ENCODE measurements at regions not wholly inside any gene's neighbourhood (a gene's known extent, or its start where the extent isn't known, plus 50 kb on each side); places are given as distances from the start of the nearest gene placed in this dataset.

DNA sequence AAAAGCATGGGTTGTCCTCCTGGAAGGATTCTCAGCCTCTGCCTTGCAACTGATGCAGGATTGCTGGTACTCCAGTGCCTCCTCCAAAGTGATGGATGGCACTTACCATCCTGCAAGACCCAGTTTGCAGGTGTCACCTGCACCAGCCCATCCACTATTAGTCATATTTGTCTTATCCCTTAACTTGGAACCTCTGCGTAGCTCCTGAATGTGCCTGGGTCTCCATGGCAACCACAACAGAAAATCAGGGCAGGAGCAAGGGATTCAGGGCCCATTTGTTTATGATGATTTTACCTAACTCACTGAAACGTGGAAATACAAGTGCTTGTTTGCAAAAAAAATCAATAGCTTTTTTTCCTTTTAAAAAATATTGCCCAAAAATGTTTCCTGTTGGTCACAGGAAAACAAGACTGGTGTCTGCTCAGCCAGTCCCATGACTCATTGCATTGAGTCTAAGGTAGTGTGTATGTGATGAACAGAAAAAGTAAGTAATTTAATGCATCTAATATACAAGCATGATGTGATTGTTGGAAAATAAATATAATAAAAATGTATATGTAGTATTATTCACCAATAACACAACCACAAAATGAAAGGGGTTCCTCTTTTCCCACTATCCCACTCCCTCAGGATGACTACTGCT, 1196.3 kb upstream of the TMEM132C start:
- DNase-seq (ENCODE audit: low read depth in 2 of 2) = no peak

DNA sequence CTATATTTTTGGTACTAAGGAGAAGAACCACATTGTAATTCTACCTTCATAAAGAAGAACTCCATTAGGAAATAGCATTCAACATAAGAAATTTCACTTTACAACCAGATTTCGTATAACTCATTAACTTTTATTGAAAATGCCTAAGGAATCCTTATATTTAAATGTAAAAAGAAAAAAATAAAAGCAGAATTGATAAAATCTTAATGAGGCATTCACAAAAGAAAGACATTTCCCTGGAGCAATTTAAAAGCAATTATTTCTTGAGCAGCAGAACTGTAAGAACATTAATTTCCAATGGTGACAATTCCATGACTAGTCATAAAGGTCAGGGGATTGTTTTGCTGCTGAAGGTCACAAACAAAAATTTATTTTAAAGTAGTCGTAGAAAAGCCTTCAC, 1192.8 kb upstream of the TMEM132C start:
- DNase-seq (ENCODE audit: low read depth in 2 of 2) = no peak

DNA sequence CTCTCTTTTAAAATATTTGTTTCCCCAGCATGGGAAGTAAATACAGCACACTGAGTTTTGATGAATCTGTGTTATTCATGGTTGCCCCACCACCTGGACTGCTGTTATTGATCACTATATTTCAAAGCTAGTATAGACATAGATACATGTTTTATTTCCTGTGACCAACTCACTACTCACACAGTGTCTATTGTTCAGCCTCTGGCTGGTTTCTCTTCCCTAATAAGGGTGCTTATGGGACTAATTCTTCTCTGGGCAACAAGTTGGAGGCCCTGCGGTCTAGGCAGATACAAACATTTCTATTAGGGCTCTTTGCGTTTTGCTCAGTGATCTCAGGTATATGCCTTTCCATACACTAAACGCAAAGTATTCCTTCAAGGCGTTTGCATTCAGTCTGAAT, 1191.0 kb upstream of the TMEM132C start:
- DNase-seq (ENCODE audit: low read depth in 2 of 2) = no peak

DNA sequence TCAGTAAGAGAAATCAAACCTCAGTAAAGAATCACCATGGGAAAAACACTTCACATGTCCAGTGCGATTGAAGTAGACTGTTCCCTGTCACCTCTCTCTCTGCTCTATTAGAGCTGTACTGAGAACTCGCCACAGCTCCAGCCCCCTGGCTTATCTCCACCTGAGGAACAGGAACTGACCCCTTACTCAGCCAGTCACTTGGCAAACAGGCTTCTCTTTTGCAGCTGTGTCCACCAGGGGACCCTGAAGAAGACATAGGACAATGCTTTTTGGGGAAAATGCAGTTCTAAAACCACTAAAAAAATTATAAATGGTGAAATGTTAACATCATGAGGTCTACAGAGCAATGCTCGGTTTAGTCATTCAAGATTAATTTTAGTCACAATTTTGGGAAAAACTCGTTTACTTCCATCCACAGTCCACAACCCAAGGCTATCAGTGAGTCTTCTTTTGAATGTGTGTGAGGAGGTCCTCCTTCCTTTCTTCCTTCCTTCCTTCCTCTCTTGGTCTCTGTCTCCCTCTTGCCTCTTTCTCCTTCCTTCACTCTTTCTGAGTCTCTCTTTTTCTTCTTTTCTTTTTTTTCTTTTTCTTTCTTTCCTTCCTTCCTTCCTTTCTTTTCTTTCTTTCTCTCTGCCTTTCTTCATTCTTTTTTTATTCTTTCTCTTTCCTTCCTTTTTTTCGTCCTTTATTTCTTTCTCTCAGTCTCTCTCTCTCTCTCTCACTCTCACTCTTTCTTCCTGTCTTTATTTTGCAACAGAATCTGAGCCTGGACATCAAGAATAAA, 1189.5 kb upstream of the TMEM132C start:
- no peak for DNase-seq (ENCODE audit: low read depth in 2 of 2)

DNA sequence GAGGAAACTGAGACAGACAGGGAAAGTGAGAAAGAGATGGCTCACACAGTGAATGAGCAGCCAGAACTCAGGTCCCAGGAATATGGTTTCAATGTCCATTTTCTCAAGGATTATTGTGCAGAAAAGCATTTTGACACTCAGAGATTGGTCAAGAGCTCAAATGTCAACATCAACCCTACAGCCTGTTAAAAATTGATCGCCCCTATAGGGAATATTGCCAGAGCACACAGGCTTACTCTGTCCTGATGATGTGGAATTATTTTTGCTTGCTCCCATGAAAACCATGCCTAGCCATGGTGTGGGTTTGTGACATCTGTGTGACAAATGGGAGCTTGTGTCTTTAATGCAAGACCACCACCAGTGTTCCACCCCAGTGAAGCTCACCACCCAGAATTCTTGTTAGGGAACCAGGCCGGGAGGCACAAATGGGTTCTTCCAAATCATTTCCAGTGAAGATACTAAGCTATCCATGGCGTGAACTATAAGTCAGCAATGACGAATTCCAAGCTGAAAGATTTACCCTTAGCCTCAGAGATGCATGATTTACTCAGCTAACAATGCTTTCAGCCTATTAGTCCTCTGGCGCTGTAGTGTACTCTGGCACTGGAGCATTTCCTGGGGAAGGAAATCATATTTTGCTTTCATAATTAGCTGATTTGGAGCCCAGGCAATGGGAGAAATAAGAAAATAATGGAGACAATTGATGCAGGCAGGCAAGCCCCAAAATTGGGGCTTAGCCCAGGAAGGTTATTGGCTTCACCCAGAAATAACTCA, 1188.2 kb upstream of the TMEM132C start:
- no peak for DNase-seq (ENCODE audit: low read depth in 2 of 2)

DNA sequence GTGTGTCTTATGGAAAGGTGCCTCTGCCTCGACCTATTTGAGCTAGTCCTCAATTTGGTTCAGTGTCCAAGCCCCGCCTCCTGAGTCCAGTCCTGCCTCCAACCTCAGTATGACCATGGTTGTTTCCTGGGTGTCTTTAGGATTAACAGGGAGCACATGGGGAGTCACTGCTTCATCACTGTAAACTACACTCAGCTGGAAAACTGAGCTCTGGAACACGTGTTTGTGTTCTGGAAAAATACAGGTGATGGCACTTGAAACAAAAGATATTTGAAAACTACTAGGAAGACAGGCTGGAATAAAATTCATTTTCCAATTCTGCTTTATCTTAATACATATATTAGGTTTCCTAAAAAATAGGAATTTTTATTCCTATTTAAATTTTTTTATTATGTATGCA, 1187.3 kb upstream of the TMEM132C start:
- DNase-seq (ENCODE audit: low read depth in 2 of 2) = no peak

DNA sequence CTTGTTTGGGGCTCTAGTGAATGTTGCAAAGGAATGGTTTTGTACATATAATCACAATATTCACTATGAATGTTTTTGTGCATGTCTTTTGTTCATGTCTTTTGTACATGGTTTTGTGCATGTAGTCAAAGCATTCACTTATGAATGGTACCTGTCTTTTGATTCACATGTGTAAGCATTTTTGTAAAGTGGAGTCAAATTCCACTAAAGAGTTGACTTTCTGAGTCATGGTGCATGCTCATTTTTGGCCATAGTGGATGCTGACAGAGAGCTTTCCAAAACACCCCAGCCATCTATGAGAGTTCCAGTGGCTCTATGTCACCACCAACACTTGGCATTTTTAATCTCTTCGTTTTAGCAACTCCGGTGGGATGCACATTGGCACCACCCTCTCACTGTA, 1185.9 kb upstream of the TMEM132C start:
- DNase-seq (ENCODE audit: low read depth in 2 of 2) = no peak

DNA sequence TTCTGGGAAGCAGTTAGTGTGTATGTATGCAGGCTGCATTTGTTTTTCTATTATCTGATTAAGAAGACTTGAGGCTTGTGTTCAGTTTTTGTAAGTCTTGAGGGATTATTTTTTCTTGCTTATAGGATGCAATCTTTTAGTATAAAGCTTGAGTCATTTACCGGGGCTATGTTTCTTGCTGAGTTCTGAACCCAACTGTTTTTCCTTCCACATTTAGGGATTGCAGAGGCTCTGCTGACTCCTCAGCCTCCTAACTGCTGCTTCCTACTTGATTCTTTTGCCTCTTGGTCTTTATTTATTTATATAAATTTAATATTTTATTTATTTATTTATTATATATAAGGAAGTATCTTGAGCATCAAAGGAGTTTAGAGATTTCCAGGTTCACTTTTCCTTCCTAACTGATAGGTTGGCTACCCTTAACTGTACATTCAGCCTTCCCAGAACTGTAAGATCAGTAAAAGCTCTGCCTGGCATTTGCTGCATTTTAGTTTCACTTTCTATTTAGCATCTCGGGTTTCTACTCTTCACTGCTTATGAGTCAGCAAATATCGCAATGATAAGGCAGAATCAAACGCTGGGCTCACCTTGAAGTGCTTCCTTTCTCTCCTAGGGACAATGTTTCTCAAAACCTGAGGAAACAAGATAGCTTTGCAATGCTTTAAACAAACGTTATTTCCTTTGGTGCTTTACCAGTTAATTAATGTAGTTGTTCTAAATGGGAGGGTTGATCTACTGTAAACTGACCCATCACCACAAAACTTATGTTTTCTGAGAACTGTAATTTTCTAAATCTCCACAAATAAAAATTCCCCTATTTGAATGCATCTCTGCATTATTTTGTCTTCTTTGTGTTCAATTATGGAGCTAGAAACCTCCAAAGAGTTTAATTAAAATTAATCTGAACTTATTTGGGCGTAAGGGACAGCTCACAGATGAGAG, 1183.7 kb upstream of the TMEM132C start:
- no peak for DNase-seq (ENCODE audit: low read depth in 2 of 2)

DNA sequence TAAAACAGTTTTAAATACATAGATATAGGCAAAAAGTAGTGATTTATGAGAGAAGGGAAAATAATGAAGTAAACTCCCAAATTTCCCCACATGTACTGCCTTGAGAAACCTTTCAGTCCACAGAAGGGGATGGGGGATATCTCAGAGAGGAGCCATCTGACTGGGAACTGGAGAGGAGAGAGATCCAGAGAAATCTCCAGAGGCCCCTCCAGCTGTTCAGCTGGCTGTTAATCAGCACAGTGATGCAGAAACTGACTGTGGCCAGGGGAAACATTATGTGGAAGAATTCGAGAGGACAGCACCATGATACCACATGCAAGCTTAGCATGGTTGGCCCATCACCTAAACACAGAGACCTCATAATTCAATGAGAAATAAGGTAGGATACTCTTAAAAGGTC, 1165.9 kb upstream of the TMEM132C start:
- no peak for DNase-seq (ENCODE audit: low read depth in 2 of 2)

DNA sequence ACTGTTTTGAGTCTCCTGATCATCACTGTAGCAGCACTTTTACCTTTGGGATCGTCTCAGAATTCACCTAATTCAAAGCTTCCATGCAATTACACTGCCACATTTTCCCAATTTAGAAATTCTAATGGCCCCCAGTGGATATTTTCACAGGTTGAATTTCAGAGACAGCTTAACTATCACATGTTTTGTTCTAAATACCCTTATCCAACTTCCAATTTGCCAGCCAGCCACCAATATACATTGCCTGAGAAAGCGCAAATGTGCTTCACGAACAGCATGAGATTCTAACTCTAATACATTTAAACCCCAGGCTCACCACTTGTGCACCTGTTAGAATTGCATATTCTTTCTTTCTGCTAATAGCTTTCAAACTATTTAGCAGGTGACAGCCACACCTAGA, 1160.9 kb upstream of the TMEM132C start:
- no peak for DNase-seq (ENCODE audit: low read depth in 2 of 2)

DNA sequence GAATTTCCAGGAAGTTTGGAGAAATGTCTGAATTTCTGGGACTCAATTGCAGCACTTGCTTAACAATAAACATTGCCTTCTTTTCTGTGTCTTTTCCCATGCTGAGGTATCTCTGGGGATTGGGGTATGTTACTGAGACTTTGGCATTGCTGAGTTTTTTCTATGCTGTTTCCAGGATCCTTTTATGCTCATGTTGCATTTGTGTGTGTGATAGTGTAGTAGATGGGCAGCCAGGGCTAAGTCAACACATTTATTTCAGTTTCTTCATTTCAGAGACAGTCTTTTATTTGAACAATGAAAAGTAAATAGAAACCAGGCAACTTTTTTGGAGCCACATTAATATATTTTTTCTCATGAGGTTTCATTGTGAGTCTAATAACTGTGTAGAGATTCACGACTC, 1160.3 kb upstream of the TMEM132C start:
- no peak for DNase-seq (ENCODE audit: low read depth in 2 of 2)

DNA sequence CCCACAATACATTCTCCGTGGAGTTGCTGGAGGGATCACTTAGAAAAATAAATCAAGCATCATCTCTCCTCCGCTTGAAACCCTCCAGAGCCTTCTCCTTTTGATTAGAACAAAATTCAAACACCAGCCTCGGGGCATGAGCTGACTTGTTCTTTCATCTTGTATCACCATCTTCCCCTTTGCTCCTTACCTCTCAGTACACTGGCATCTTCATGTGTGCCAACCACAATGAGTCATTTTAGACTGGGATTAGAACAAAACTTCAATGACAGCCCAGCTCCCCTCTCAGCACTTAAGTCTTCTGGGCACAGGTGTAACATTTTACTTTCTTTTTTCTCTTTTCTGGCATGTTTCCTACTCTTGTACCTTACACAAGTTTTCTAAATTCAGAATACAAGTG, 1159.2 kb upstream of the TMEM132C start:
- DNase-seq (ENCODE audit: low read depth in 2 of 2) = no peak

DNA sequence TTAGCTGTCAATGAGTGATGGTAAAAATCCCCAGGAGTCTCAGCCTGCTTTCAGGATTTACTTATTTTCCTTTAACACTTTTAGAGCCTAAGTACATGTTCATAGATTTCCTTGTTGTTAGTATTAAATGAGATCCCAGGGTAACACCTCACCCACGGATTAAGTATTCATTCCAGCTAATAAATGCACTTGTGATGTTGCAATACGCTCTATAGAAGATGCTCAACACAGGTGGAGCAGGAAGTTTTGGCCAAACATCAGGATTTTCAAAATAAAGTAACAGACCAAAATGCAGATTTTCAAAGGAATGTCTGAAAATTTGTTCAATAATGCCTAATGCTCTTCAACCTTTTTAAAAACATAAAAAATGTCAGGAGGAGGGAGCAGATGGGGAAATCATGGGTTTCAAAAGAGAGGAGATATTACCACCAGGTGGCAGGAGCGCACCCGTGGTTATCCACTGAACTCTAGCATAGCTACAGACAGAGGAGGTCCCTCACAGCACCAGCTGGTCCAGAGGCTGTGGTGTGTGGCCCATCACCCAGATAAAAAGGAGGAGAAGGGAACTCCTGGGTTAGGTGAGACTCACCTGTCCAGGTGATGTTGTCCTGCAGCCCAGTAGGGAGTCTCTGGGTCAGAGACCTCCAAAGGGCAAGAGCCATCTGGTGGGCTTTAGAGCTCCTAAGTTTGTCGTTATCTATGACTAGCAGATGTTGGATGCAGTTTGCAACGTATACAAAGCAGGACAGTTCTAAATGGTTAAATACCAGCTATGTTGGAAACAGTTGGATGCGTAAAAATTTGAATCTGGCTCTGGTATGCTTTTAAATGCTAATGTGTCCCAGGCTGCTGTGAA, 1158.4 kb upstream of the TMEM132C start:
- DNase-seq (ENCODE audit: low read depth in 2 of 2) = peak; percentile 11 to 36

DNA sequence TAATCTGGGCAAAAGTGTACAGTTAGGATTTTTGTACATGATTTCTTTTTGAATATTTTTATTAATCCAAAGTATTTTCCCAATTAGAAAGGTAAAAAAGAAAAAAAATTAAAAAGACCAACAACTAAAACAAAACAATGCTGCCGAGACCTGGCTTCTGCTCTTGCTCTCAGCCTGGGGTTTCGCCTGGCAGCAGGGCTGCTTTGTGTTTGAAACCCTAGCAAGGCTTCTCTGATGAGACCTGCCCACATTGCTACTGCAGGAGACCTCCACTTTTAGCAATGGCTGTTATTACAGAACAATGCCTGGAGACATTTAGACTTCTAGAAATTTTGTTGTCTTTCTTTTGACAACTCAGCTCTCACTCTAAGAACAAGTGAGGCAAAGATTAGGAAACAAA, 1153.0 kb upstream of the TMEM132C start:
- no peak for DNase-seq (ENCODE audit: low read depth in 2 of 2)

DNA sequence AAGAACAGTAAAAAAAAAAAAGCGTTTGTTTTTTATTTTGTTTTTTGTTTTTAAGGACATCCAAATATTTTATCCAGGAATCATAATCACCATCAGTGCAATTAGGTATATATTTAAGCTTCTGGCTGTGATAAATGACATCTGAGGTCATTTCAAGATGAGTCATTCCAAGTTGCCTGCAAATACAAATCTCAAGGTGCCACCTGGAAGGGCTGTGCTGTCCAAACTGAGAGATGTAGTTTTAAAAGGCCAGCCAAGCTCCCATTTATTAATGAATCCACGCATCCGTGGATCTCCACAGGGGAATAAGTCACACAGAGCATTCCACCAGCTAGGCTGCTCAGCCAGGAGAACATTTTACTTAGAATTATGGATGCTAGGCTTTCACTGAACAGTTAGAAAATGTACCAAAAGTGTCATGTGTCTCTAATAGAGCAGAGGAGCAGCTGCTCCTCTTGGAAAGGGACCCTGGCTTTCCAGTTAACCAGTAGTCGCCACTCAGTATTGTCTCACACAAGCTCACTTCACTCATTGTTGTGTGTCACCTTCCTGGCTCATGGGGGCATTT, 1151.4 kb upstream of the TMEM132C start:
- no peak for DNase-seq (ENCODE audit: low read depth in 2 of 2)

DNA sequence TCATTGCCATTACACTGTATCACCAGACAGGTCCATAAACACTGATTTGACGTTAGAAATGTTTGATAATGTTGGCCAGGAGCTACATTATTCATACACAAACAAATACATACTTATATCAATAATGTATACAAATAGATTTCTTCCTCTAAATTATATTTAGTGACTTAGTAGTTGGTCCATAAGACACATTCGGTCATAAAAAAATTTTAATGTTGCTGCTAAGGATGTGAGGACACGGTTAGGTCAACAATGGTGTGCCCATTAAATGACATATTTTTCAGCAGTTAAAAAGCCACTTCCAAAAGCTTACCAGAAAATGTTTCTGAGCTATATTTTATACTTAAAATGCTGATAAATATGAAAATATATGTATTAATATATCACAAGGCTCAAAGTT, 1148.7 kb upstream of the TMEM132C start:
- no peak for DNase-seq (ENCODE audit: low read depth in 2 of 2)

DNA sequence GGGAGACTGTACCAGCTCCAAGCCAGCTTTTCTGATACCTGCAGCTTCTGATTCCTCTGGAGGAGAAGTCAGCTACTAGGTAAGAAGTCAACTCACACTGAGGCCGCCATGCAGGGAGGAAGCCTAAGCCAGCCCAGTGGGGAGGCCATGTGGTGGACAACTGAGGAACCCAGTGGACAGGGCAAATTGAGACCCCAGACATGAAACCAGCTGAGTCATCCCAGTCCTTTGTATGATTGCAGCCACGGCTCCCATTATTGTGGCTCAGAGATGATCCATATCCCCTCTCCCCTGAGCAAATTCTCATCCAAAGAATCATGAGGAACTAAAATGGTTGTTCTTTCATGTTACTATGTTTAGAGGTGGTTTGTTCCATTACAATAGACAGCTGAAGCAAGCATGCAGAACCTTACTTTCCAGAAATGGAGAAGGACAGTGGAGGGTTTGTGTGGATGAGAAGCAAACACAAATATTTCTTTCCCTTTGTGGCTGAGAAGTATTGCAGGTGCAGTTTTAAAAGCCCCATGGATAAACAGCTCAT, 1147.3 kb upstream of the TMEM132C start:
- DNase-seq (ENCODE audit: low read depth in 2 of 2) = no peak

DNA sequence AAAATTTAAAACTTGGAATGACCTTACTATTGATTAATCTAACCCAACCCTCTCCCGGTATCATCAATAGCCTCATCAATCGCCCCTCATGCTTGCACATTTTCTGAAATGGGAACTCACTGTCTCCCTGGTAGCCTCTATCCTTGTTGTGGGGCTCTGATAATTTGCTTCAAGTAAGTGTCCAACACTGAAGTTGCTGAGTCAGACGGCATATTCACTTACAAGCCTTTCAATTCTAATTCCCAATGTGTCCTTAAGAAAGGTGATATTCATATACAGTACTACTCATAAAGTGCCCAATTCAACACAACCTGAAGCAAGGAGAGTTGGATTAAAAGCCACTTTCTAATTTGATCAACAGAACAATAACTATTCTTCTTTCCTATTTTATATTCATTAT, 1146.1 kb upstream of the TMEM132C start:
- DNase-seq (ENCODE audit: low read depth in 2 of 2) = no peak

DNA sequence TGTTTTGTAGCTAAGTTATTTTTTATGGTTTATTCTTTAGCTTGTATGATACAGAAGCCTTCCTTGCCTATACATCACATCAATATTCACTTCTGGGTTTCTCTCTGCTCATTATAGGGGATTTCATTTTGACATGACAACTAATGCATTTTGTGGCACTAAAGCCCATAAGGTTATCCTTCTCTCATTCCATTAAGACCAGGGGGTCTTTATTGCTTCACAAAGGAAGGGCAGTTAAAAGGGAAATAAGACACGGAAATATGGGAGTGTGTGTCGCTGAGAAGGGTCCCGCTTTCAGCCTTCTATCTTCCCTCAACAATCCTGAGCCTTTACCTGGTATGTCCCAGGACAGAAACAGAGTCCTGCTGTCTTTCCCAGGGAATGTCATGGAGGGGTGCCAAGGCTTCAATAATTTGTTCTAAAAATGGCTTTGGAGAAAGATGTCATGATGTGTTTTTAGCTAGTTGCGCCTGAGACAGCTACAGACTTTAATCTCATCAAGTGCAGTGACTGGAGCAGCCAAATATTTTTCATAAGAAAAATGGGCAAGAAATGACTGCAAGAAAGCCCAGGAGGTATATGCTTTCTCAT, 1145.4 kb upstream of the TMEM132C start:
- no peak for DNase-seq (ENCODE audit: low read depth in 2 of 2)

Data from stimulated activated CD8-positive, alpha-beta memory T cell treated with anti-CD3 and anti-CD28 coated beads, Interleukin-2, amount 100 ng/mL, for 48 hours (primary cell).